GM12878 (cell line): ENCODE measurements at regions not wholly inside any gene's neighbourhood (a gene's known extent, or its start where the extent isn't known, plus 50 kb on each side); places are given as distances from the start of the nearest gene placed in this dataset.

Experiments used
- ATAC-seq: fragments of 200-7000 bp; cut with Tn5 transposase; 3 replicates; pipeline ENCODE4 v1.9.1; 2020; ENCODE audit warnings: mild to moderate bottlenecking, moderate library complexity
- BruUV-seq: library from RNA; stranded (reverse); fragments of 400-500 nt; replicated peaks from 2 replicates; lab custom pipeline; 2021; lab: Mats Ljungman, UMichigan
- CTCF ChIA-PET: fragments of 300-600 bp; sonication (Branson Sonifier 250); formaldehyde crosslinking; extraction: SDS; loops from one replicate; lab custom pipeline; 2021; ENCODE audit warnings: inconsistent platforms; lab: Yijun Ruan, JAX
- POLR2A ChIA-PET: fragments of 350-600 bp; formaldehyde crosslinking; extraction: SDS; loops from one replicate; lab custom pipeline; 2021; ENCODE audit warnings: inconsistent platforms; lab: Charles Lee
- RAD21 ChIA-PET: fragments of 300-600 bp; sonication (Branson Sonifier 250); formaldehyde crosslinking; loops from one replicate; lab custom pipeline; 2023; ENCODE audit warnings: antibody characterized with exemption; ENCODE audit not compliant: unreplicated experiment; lab: Charles Lee
- SMC1A ChIA-PET: fragments of 300-600 bp; sonication (Branson Sonifier 250); formaldehyde crosslinking; loops from one replicate; lab custom pipeline; 2023; ENCODE audit not compliant: unreplicated experiment, uncharacterized antibody; lab: Charles Lee
- DNase-seq: peaks from one replicate; pipeline ENCODE4 v3.0.0-alpha.2; 2011; ENCODE audit warnings: low read depth, low spot score
- FAIRE-seq: peaks from 3 replicates; lab custom pipeline; 2011; peaks lifted over from hg19 to GRCh38; lab: Jason Lieb, UNC
- H2AFZ ChIP-seq: 2 replicates; pipeline ENCODE4 v1.6.0; 2011; ENCODE audit warnings: low read depth, low read length, control low read depth; ENCODE audit not compliant: control insufficient read depth
- H3K27ac ChIP-seq: 2 replicates; pipeline ENCODE4 v1.5.1; 2011; ENCODE audit warnings: control low read depth; ENCODE audit not compliant: control insufficient read depth, insufficient read depth
- H3K27me3 ChIP-seq, 2 experiments: replicated peaks in 1 of 2; 2 replicates each; pipeline versions ENCODE4 v1.6.0 to v1.6.1; 2011; ENCODE audit warnings: low read length in 1 of 2; ENCODE audit not compliant: control insufficient read depth in 2 of 2, insufficient read depth in 2 of 2
- H3K36me3 ChIP-seq, 2 experiments: 2 replicates each; pipeline ENCODE4 v1.5.1; 2011; ENCODE audit warnings: low read length in 1 of 2; ENCODE audit not compliant: control insufficient read depth in 2 of 2, insufficient read depth in 2 of 2
- H3K4me1 ChIP-seq: 2 replicates; pipeline ENCODE4 v1.6.1; 2011; ENCODE audit warnings: mild to moderate bottlenecking, low read length, moderate library complexity, mixed read lengths; ENCODE audit not compliant: control insufficient read depth, insufficient read depth
- H3K4me2 ChIP-seq: 2 replicates; pipeline ENCODE4 v1.6.0; 2011; ENCODE audit warnings: control low read depth; ENCODE audit not compliant: control insufficient read depth, insufficient read depth
- H3K4me3 ChIP-seq: fragments of 200-600 bp; sonication (generic); 2 replicates; pipeline ENCODE4 v1.5.1; 2016
- H3K79me2 ChIP-seq: 2 replicates; pipeline ENCODE4 v1.6.0; 2011; ENCODE audit warnings: low read length; ENCODE audit not compliant: control insufficient read depth, insufficient read depth
- H3K9ac ChIP-seq: 2 replicates; pipeline ENCODE4 v1.8.0; 2011; ENCODE audit warnings: low read length, control low read depth, mixed read lengths; ENCODE audit not compliant: control insufficient read depth, insufficient read depth
- H3K9me3 ChIP-seq: replicated peaks from 3 replicates; pipeline ENCODE4 v1.5.1; 2011; ENCODE audit warnings: mild to moderate bottlenecking, low read length; ENCODE audit not compliant: control insufficient read depth, insufficient read depth
- H4K20me1 ChIP-seq: 2 replicates; pipeline ENCODE4 v1.6.0; 2011; ENCODE audit not compliant: control insufficient read depth, insufficient read depth
- E2F8 ChIP-seq: fragments of 450-650 bp; IDR thresholded peaks from 2 replicates; pipeline ENCODE4 v1.6.1; 2018; ENCODE audit warnings: mild to moderate bottlenecking, low read depth, moderate library complexity; ENCODE audit not compliant: partially characterized antibody
- EZH2 ChIP-seq: IDR thresholded peaks from 2 replicates; pipeline ENCODE4 v1.6.1; 2012; ENCODE audit warnings: low read depth, mild to moderate bottlenecking, control low read depth, inconsistent platforms, low read length, borderline replicate concordance; ENCODE audit not compliant: control insufficient read depth
- RBBP5 ChIP-seq: fragments of 200-600 bp; sonication (generic); conservative IDR thresholded peaks from 2 replicates; pipeline ENCODE4 v1.6.1; 2016
- SMAD1 ChIP-seq: fragments of 450-650 bp; IDR thresholded peaks from 2 replicates; pipeline ENCODE4 v1.6.1; 2018; ENCODE audit warnings: mild to moderate bottlenecking, low read depth; ENCODE audit not compliant: partially characterized antibody
- TCF3 ChIP-seq: IDR thresholded peaks from 2 replicates; pipeline ENCODE4 v1.6.1; 2012; ENCODE audit warnings: low read depth, mild to moderate bottlenecking, low read length, borderline replicate concordance; ENCODE audit not compliant: insufficient read depth
- WGBS: methylation state at CpG from one replicate; pipeline ENCODE4 v1.1.6; 2016; ENCODE audit warnings: low lambda C conversion rate; ENCODE audit not compliant: insufficient replicate concordance, insufficient coverage; ENCODE audit errors: missing lambda C conversion rate; 5-methylcytosine and 5-hydroxymethylcytosine counted together
- in situ Hi-C: fragments of 300-500 bp; cut with MboI; formaldehyde crosslinking; loops from 9 replicates; pipeline ENCODE4 v1.14.3; 2018; ENCODE audit warnings: mixed read lengths
- intact Hi-C: fragments of 100-400 bp; cut with micrococcal nuclease; formaldehyde crosslinking; loops from one replicate; pipeline ENCODE4 v1.14.2; 2022; ENCODE audit not compliant: unreplicated experiment
- TF ChIP-seq, protein P1 (sequence below): IDR thresholded peaks from 2 replicates; pipeline ENCODE4 v1.6.1; 2012; ENCODE audit warnings: low read depth, low read length, improper control_type of control experiment

- TF ChIP-seq, protein P1, sequence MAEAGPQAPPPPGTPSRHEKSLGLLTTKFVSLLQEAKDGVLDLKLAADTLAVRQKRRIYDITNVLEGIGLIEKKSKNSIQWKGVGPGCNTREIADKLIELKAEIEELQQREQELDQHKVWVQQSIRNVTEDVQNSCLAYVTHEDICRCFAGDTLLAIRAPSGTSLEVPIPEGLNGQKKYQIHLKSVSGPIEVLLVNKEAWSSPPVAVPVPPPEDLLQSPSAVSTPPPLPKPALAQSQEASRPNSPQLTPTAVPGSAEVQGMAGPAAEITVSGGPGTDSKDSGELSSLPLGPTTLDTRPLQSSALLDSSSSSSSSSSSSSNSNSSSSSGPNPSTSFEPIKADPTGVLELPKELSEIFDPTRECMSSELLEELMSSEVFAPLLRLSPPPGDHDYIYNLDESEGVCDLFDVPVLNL = no peak
- TF ChIP-seq RBBP5 (no peak), SMAD1 (no peak), EZH2 (no peak), E2F8 (no peak)
Measured at GRCh38 chr4:56115898-56116297, 167.2 kb downstream of the CEP135 start (continued).

GRCh38 chr4:56112377-56112776 lies 163.6 kb downstream of the CEP135 start:
- no peak overlapping the region for H3K4me2 ChIP-seq
- H3K4me1 ChIP-seq = no peaks in the 10 kb centered on the region
- CTCF ChIA-PET = no interaction called here
- H3K27ac ChIP-seq = no peak overlapping the region
- no peak overlapping the region for H3K4me3 ChIP-seq
- TF ChIP-seq TCF3 = no peak
- DNase-seq = no peak
- no peaks in the 10 kb centered on the region for H3K79me2 ChIP-seq
- no TSS peak for BruUV-seq
- FAIRE-seq = no peak
- SMC1A ChIA-PET = no interaction called here
- H3K9me3 ChIP-seq = no peaks in the 10 kb centered on the region
- no peak for ATAC-seq
- H3K9ac ChIP-seq = no peak overlapping the region
- WGBS = 48% methylated on average over 4 of the region's 4 CpGs
- no peaks in the 10 kb centered on the region for H4K20me1 ChIP-seq
- H3K36me3 ChIP-seq = no peaks in the 10 kb centered on the region
- POLR2A ChIA-PET = no interaction called here
- in situ Hi-C loops (no loop called here), intact Hi-C loops (no loop called here)
- H2AFZ ChIP-seq = no peak overlapping the region
- RAD21 ChIA-PET = no interaction called here
- H3K27me3 ChIP-seq = no peaks in the 10 kb centered on the region
